SU-DHL-6 (cell line): ENCODE measurements at regions not wholly inside any gene's neighbourhood (a gene's known extent, or its start where the extent isn't known, plus 50 kb on each side); places are given as distances from the start of the nearest gene placed in this dataset.

ENCODE experiments used
- H2AFZ ChIP-seq: fragments of 200-600 bp; sonication (generic); 2 replicates; pipeline ENCODE4 v1.6.1; 2014; ENCODE audit warnings: low read depth, mild to moderate bottlenecking, moderate library complexity, mixed read lengths, antibody characterized with exemption, low read length; ENCODE audit not compliant: severe bottlenecking
- H3F3A ChIP-seq: fragments of 200-600 bp; shearing (Covaris generic); 2 replicates; pipeline ENCODE4 v1.6.0; 2016; ENCODE audit warnings: antibody characterized with exemption, mild to moderate bottlenecking; ENCODE audit not compliant: insufficient read depth
- H3K27ac ChIP-seq: fragments of 200-600 bp; sonication (generic); 2 replicates; pipeline ENCODE4 v1.5.1; 2016; ENCODE audit warnings: low read depth, mild to moderate bottlenecking, low read length, moderate library complexity, mixed read lengths
- H3K27me3 ChIP-seq: fragments of 200-600 bp; sonication (generic), shearing (Covaris generic); 2 replicates; pipeline ENCODE4 v1.6.0; 2014; ENCODE audit warnings: mild to moderate bottlenecking, low read length
- H3K36me3 ChIP-seq: fragments of 200-600 bp; sonication (generic); 2 replicates; pipeline ENCODE4 v1.6.1; 2014; ENCODE audit warnings: mild to moderate bottlenecking, low read length, mixed read lengths
- H3K4me2 ChIP-seq: fragments of 300-600, 200-600 bp; shearing (Covaris generic), sonication (generic); 2 replicates; pipeline ENCODE4 v1.6.0; 2014; ENCODE audit warnings: low read length, low read depth, mild to moderate bottlenecking; ENCODE audit not compliant: poor library complexity, severe bottlenecking
- H3K4me3 ChIP-seq: fragments of 200-600 bp; sonication (generic); 2 replicates; pipeline ENCODE4 v1.5.1; 2014; ENCODE audit warnings: antibody characterized with exemption, low read length, mild to moderate bottlenecking, mixed read lengths; ENCODE audit not compliant: insufficient read depth, poor library complexity, severe bottlenecking
- H3K79me2 ChIP-seq: fragments of 200-600 bp; sonication (generic); 2 replicates; pipeline ENCODE4 v1.6.1; 2014; ENCODE audit warnings: mild to moderate bottlenecking, low read length, moderate library complexity; ENCODE audit not compliant: insufficient read depth
- H3K9ac ChIP-seq: fragments of 200-600 bp; sonication (generic); 2 replicates; pipeline ENCODE4 v1.7.0; 2014; ENCODE audit warnings: mild to moderate bottlenecking, low read length
- H3K9me2 ChIP-seq: fragments of 200-600 bp; sonication (generic); replicated peaks from 2 replicates; pipeline ENCODE4 v1.6.1; 2014; ENCODE audit warnings: low read length; ENCODE audit not compliant: insufficient read depth
- H3K9me3 ChIP-seq: fragments of 200-600 bp; sonication (generic); 2 replicates; pipeline ENCODE4 v1.6.1; 2014; ENCODE audit warnings: low read length, mixed read lengths; ENCODE audit not compliant: insufficient read depth
- H4K20me1 ChIP-seq: fragments of 200-600 bp; sonication (generic); 2 replicates; pipeline ENCODE4 v1.6.1; 2014; ENCODE audit warnings: low read depth, mild to moderate bottlenecking, antibody characterized with exemption, low read length, moderate library complexity, mixed read lengths
- EZH2phosphoT487 ChIP-seq: fragments of 200-600 bp; sonication (generic), shearing (Covaris generic); conservative IDR thresholded peaks from 2 replicates; pipeline ENCODE4 v1.6.1; 2018; ENCODE audit warnings: mild to moderate bottlenecking, antibody characterized with exemption, low read length, moderate library complexity, mixed read lengths
- TF ChIP-seq, protein P1 (sequence below): fragments of 200-600 bp; sonication (generic); IDR thresholded peaks from one replicate; pipeline ENCODE4 v1.5.1; 2017; ENCODE audit warnings: antibody characterized with exemption, mild to moderate bottlenecking, low read length, moderate library complexity; ENCODE audit not compliant: insufficient read depth, poor library complexity, severe bottlenecking

DNA sequence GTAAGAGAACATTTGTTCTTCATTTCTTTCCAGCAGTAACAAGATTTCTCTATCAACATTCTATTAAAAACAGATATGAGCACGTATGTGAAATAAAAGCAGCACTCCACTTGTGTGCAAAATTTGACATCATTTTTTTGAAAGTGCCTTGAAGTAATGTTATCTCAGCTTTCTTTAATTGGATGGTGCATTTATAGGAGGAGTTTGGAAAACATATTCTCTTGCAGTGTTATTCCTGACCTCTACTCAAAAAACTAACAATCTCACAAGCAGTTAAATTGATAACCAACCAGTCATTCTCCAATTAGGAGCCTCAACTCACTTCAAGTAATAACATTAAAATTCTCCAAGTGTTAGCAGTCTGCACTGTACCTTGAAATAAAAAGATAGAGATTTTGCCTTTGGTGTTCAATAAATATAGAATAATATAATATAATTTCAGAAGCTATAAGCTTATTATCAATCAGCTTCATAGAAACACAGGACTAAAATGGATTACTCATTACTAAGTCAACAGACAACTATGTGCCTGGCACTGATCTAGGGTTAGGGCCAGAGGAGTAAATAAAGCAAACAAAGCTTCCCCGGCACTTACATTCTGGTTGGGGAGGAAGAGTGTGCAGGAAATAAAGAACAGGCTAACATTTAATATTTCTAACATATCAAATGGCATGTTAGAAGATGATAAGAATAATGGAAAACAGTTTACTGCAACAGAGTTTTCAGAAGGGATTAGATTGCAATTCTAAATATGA is 149.0 kb upstream of the SGK1 start:
- no peaks in the 10 kb centered on the region for H3F3A ChIP-seq
- no peak for TF ChIP-seq EZH2phosphoT487
- TF ChIP-seq, protein P1, sequence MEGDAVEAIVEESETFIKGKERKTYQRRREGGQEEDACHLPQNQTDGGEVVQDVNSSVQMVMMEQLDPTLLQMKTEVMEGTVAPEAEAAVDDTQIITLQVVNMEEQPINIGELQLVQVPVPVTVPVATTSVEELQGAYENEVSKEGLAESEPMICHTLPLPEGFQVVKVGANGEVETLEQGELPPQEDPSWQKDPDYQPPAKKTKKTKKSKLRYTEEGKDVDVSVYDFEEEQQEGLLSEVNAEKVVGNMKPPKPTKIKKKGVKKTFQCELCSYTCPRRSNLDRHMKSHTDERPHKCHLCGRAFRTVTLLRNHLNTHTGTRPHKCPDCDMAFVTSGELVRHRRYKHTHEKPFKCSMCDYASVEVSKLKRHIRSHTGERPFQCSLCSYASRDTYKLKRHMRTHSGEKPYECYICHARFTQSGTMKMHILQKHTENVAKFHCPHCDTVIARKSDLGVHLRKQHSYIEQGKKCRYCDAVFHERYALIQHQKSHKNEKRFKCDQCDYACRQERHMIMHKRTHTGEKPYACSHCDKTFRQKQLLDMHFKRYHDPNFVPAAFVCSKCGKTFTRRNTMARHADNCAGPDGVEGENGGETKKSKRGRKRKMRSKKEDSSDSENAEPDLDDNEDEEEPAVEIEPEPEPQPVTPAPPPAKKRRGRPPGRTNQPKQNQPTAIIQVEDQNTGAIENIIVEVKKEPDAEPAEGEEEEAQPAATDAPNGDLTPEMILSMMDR, result no peak
- no peaks in the 10 kb centered on the region for H3K27me3 ChIP-seq
- H3K9me3 ChIP-seq, result no peaks in the 10 kb centered on the region
- H3K9me2 ChIP-seq, result no peaks in the 10 kb centered on the region
- H3K4me3 ChIP-seq, result no peak overlapping the region
- no peak overlapping the region for H3K9ac ChIP-seq
- H2AFZ ChIP-seq, result peak overlapping the region; percentile 37
- H4K20me1 ChIP-seq, result no peaks in the 10 kb centered on the region
- no peak overlapping the region for H3K27ac ChIP-seq
- H3K36me3 ChIP-seq, result no peaks in the 10 kb centered on the region
- no peak overlapping the region for H3K4me2 ChIP-seq
- no peaks in the 10 kb centered on the region for H3K79me2 ChIP-seq

DNA sequence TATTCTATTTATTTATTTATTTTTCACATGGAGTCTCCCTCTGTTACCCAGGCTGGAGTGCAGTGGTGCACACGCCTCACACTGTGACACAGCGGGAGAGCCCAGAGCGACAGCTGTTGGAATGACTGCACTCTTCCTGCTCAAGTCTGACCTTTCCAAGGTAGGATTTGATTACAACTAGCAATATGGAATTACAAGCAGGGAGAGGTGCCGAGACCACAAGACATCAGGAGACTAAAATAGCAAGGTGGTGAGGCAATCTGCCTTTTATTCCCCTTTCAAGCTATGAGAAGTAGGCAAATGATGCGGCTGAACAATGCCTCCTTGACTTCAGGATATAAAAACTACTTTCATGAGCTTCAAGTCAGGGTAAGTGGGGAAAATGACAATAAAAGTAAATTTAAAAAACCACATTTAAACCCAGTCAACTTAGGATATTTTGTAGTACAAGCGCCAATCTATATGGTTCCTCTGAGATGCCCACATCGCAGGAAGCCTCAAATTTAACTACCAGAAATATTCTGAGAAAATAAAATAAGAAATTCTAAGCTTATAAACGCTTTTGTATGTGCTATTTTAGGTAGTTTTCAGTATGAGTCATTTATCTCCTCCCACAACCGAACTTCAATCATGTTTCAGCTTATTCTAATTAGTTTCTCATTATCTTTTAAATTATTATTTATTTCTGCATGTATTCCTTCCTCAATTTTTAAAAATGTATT is 146.9 kb upstream of the SGK1 start:
- no peak overlapping the region for H2AFZ ChIP-seq
- TF ChIP-seq, protein P1, result no peak
- TF ChIP-seq EZH2phosphoT487, result no peak
- H3K9ac ChIP-seq, result no peak overlapping the region
- H3K27me3 ChIP-seq, result no peaks in the 10 kb centered on the region
- H3F3A ChIP-seq, result no peaks in the 10 kb centered on the region
- no peaks in the 10 kb centered on the region for H3K9me2 ChIP-seq
- no peaks in the 10 kb centered on the region for H3K79me2 ChIP-seq
- no peaks in the 10 kb centered on the region for H4K20me1 ChIP-seq
- no peak overlapping the region for H3K4me3 ChIP-seq
- no peaks in the 10 kb centered on the region for H3K36me3 ChIP-seq
- H3K4me2 ChIP-seq, result no peak overlapping the region
- H3K9me3 ChIP-seq, result no peaks in the 10 kb centered on the region
- no peak overlapping the region for H3K27ac ChIP-seq

DNA sequence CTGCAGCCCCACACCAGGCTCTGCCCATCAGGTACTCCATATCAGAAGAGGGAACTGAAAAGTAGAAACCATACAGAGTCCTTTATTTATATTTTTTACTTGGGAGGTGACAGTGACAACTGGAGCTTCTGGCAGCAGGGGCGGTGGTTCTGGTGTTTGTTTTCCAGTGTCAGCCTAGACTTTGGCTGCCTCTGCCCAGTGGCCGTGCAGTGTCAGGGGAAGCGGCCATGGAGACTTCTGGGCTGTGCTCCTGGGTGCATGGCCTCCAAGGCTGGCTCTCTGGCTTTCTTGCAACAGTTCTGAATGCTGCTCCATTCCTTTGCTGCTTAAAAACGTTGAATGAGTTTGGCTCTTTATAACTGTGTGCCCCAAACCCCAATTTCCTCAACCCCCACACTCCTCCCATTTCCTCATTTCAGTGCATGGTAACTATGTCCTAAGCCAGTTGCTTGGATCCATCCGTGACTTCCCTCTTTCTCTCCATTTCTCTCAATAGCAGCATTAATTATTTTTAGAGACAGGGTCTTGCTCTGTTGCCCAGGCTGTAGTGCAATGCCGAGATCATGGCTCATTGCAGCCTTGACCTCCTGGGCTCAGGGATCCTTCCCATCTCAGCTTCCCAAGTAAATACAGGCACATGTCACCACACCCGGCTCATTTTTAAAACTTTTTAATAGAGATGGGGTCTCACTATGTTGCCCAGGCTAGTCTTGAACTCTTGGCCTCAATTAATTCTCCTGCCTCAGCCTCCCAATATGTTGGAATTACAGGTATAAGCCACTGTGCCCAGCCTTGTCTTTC is 141.1 kb upstream of the SGK1 start:
- no peaks in the 10 kb centered on the region for H3K79me2 ChIP-seq
- H3K27me3 ChIP-seq, result no peaks in the 10 kb centered on the region
- TF ChIP-seq, protein P1, result no peak
- TF ChIP-seq EZH2phosphoT487, result no peak
- no peaks in the 10 kb centered on the region for H3K36me3 ChIP-seq
- H2AFZ ChIP-seq, result no peak overlapping the region
- no peaks in the 10 kb centered on the region for H3F3A ChIP-seq
- no peak overlapping the region for H3K4me3 ChIP-seq
- H4K20me1 ChIP-seq, result no peaks in the 10 kb centered on the region
- H3K9ac ChIP-seq, result no peak overlapping the region
- no peak overlapping the region for H3K27ac ChIP-seq
- H3K4me2 ChIP-seq, result no peak overlapping the region
- no peaks in the 10 kb centered on the region for H3K9me3 ChIP-seq
- H3K9me2 ChIP-seq, result no peaks in the 10 kb centered on the region
